Erythroblast (primary cell): ENCODE measurements at regions not wholly inside any gene's neighbourhood (a gene's known extent, or its start where the extent isn't known, plus 50 kb on each side); places are given as distances from the start of the nearest gene placed in this dataset.

Source experiments
- GATA1 ChIP-seq: IDR thresholded peaks from 2 replicates; pipeline ENCODE4 v1.6.1; 2011; ENCODE audit warnings: low read depth, mild to moderate bottlenecking, control low read depth, low read length, moderate library complexity
- POLR2A ChIP-seq: IDR thresholded peaks from 2 replicates; pipeline ENCODE4 v1.6.1; 2011; ENCODE audit warnings: mild to moderate bottlenecking, low read length

- TF ChIP-seq POLR2A = no peak
- TF ChIP-seq GATA1 = no peak
These were observed 53.5 kb upstream of the DBX1 start for GRCh38 chr11:20213790-20214189.
